ENCODE measurements at regions not wholly inside any gene's neighbourhood (a gene's known extent, or its start where the extent isn't known, plus 50 kb on each side); places are given as distances from the start of the nearest gene placed in this dataset.

GRCh38 chr22:27311698-27312550 is 489.6 kb downstream of the MN1 start:
- H3K79me2 ChIP-seq (ENCODE audit: insufficient read depth, low read length) = no peaks in the 10 kb centered on the region
- no peaks in the 10 kb centered on the region for H3K9me2 ChIP-seq (ENCODE audit: low read depth, low read length)
- no peaks in the 10 kb centered on the region for H3K4me1 ChIP-seq (ENCODE audit: insufficient read depth, low read length, severe bottlenecking)
- H2AFZ ChIP-seq (ENCODE audit: low read length) = no peak overlapping the region
- no peak overlapping the region for H3K9ac ChIP-seq (ENCODE audit: low read length)
- H3K36me3 ChIP-seq (ENCODE audit: insufficient read depth, low read length) = no peaks in the 10 kb centered on the region
- no peak for TF ChIP-seq EZH2 (IDR thresholded peaks at IDR 0.05; ENCODE audit: borderline replicate concordance, low read length)
- no peak for TF ChIP-seq CTCF (IDR thresholded peaks at IDR 0.05; ENCODE audit: low read length)
- no peaks in the 10 kb centered on the region for H4K20me1 ChIP-seq (ENCODE audit: insufficient read depth, low read length)
- no peak overlapping the region for H3K4me3 ChIP-seq (ENCODE audit: low read depth, low read length, poor library complexity, severe bottlenecking)
- H3F3A ChIP-seq (ENCODE audit: insufficient read depth, low read length) = no peaks in the 10 kb centered on the region
- H3K4me2 ChIP-seq (ENCODE audit: low read length) = no peak overlapping the region
- no peaks in the 10 kb centered on the region for H3K9me3 ChIP-seq (ENCODE audit: low read length)
- no peaks in the 10 kb centered on the region for H3K27me3 ChIP-seq (ENCODE audit: insufficient read depth, low read length)
- H3K27ac ChIP-seq (ENCODE audit: low read depth, low read length, poor library complexity, severe bottlenecking) = no peak overlapping the region

- Histone ChIP-seq H3K27me3 (ENCODE audit: insufficient read depth, low read length) (no peaks in the 10 kb centered on the region), H3K79me2 (ENCODE audit: insufficient read depth, low read length) (no peaks in the 10 kb centered on the region), H4K20me1 (ENCODE audit: insufficient read depth, low read length) (no peaks in the 10 kb centered on the region), H3K27ac (ENCODE audit: low read depth, low read length, poor library complexity, severe bottlenecking) (no peak overlapping the region), H3K36me3 (ENCODE audit: insufficient read depth, low read length) (no peaks in the 10 kb centered on the region), H3K4me3 (ENCODE audit: low read depth, low read length, poor library complexity, severe bottlenecking) (no peak overlapping the region), H3K9ac (ENCODE audit: low read length) (no peak overlapping the region), H3K9me3 (ENCODE audit: low read length) (no peaks in the 10 kb centered on the region), H3K9me2 (ENCODE audit: low read depth, low read length) (no peaks in the 10 kb centered on the region), H3K4me1 (ENCODE audit: insufficient read depth, low read length, severe bottlenecking) (no peaks in the 10 kb centered on the region), H3K4me2 (ENCODE audit: low read length) (no peak overlapping the region), H2AFZ (ENCODE audit: low read length) (no peak overlapping the region), H3F3A (ENCODE audit: insufficient read depth, low read length) (no peaks in the 10 kb centered on the region)
- no peak for TF ChIP-seq EZH2 (IDR thresholded peaks at IDR 0.05; ENCODE audit: borderline replicate concordance, low read length)
- TF ChIP-seq CTCF (IDR thresholded peaks at IDR 0.05; ENCODE audit: low read length) = no peak
These were observed 489.0 kb downstream of the MN1 start for GRCh38 chr22:27312565-27312964.

DNA sequence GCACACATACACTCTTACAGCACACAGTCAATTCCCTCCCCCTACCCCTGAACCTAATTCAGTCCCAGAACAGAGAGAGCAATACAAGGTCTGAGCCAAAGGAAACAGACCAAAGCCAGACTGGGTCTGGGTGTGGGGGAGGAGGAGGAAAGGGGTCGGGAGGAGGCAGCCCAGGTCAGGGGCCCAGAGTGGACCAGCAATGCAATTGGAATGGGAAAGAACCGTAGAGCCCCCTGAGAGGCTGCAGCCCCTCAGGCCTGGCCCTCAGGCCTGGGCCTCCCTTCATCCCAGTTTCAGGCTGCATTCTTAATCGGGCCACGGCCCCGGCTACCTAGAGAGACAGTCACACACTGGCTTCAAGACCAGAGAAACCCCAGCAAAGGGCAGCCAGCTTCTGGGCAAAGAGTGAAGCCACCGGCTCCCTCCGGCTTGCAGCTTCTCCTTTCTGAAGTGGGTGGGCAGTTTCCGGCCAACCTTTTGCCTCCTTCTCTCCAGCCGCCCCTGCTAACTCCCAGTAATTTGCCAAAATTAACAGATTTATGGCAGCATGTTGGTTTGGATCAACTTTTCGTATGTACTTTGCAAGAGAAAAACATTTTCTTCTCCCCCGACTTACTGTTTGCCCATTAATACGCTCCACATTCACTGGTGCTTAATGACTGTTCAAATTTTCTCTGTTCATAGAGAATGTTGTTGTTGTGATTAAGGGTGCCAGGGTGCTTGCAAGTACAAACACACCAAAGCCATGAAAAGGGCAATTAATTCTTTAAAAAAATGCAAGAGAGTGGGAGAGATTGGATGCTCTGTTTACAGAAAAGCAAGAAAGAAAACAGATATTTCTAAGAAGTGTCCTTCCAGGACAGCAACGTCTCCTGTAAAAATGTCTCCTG is 488.3 kb downstream of the MN1 start:
- H3K36me3 ChIP-seq (ENCODE audit: insufficient read depth, low read length) = no peaks in the 10 kb centered on the region
- no peaks in the 10 kb centered on the region for H3F3A ChIP-seq (ENCODE audit: insufficient read depth, low read length)
- no peaks in the 10 kb centered on the region for H3K27me3 ChIP-seq (ENCODE audit: insufficient read depth, low read length)
- H3K4me3 ChIP-seq (ENCODE audit: low read depth, low read length, poor library complexity, severe bottlenecking) = no peak overlapping the region
- H3K9ac ChIP-seq (ENCODE audit: low read length) = no peak overlapping the region
- no peak overlapping the region for H2AFZ ChIP-seq (ENCODE audit: low read length)
- no peaks in the 10 kb centered on the region for H3K9me2 ChIP-seq (ENCODE audit: low read depth, low read length)
- TF ChIP-seq CTCF (IDR thresholded peaks at IDR 0.05; ENCODE audit: low read length) (no peak), EZH2 (IDR thresholded peaks at IDR 0.05; ENCODE audit: borderline replicate concordance, low read length) (no peak)
- no peaks in the 10 kb centered on the region for H3K4me1 ChIP-seq (ENCODE audit: insufficient read depth, low read length, severe bottlenecking)
- no peaks in the 10 kb centered on the region for H3K79me2 ChIP-seq (ENCODE audit: insufficient read depth, low read length)
- no peaks in the 10 kb centered on the region for H3K9me3 ChIP-seq (ENCODE audit: low read length)
- H3K4me2 ChIP-seq (ENCODE audit: low read length) = no peak overlapping the region
- H3K27ac ChIP-seq (ENCODE audit: low read depth, low read length, poor library complexity, severe bottlenecking) = no peak overlapping the region
- H4K20me1 ChIP-seq (ENCODE audit: insufficient read depth, low read length) = no peaks in the 10 kb centered on the region

Data from OCI-LY1 (cell line).